GM12864 (cell line): ENCODE measurements at regions not wholly inside any gene's neighbourhood (a gene's known extent, or its start where the extent isn't known, plus 50 kb on each side); places are given as distances from the start of the nearest gene placed in this dataset.

Experiments
- DNase-seq: peaks from one replicate; pipeline ENCODE4 v3.0.0-alpha.2; 2011; ENCODE audit warnings: low read depth
- H3K4me3 ChIP-seq: 2 replicates; pipeline ENCODE4 v1.5.1; 2011; ENCODE audit warnings: mild to moderate bottlenecking, low read depth, low read length, control low read depth
- CTCF ChIP-seq: IDR thresholded peaks from 2 replicates; pipeline ENCODE4 v1.5.1; 2011; ENCODE audit warnings: low read depth, mild to moderate bottlenecking, moderate library complexity, low read length, control low read depth, inconsistent platforms; ENCODE audit errors: missing control alignments

GRCh38 chr2:194706179-194706578 is 950.8 kb upstream of the SLC39A10 start:
- DNase-seq, result no peak

GRCh38 chr2:194705398-194705797 is 951.6 kb upstream of the SLC39A10 start:
- no peak for DNase-seq
- no peak for TF ChIP-seq CTCF
- H3K4me3 ChIP-seq, result no peak overlapping the region

More at GRCh38 chr2:194706179-194706578, 950.8 kb upstream of the SLC39A10 start:
- no peak overlapping the region for H3K4me3 ChIP-seq
- TF ChIP-seq CTCF, result no peak

- DNase-seq, result no peak
- H3K4me3 ChIP-seq, result no peak overlapping the region
- no peak for TF ChIP-seq CTCF
Observed at GRCh38 chr2:194700726-194701125, 956.3 kb upstream of the SLC39A10 start.

- no peak overlapping the region for H3K4me3 ChIP-seq
- no peak for DNase-seq
- no peak for TF ChIP-seq CTCF
Observed at GRCh38 chr2:194700116-194700515, 956.9 kb upstream of the SLC39A10 start.

- DNase-seq, result no peak
- no peak for TF ChIP-seq CTCF
Observed at GRCh38 chr2:194698012-194698411, 959.0 kb upstream of the SLC39A10 start.

GRCh38 chr2:194697439-194697838 is 959.6 kb upstream of the SLC39A10 start:
- TF ChIP-seq CTCF, result no peak
- DNase-seq, result no peak

More at GRCh38 chr2:194698012-194698411, 959.0 kb upstream of the SLC39A10 start:
- no peak overlapping the region for H3K4me3 ChIP-seq

GRCh38 chr2:194696690-194697089 is 960.3 kb upstream of the SLC39A10 start:
- TF ChIP-seq CTCF, result no peak
- no peak for DNase-seq
- no peak overlapping the region for H3K4me3 ChIP-seq

More at GRCh38 chr2:194697439-194697838, 959.6 kb upstream of the SLC39A10 start:
- no peak overlapping the region for H3K4me3 ChIP-seq
